HepG2 (cell line): ENCODE measurements at regions not wholly inside any gene's neighbourhood (a gene's known extent, or its start where the extent isn't known, plus 50 kb on each side); places are given as distances from the start of the nearest gene placed in this dataset.

Experiments used
- BCLAF1 ChIP-seq: fragments of 450-650 bp; IDR thresholded peaks from 2 replicates; pipeline ENCODE4 v1.6.1; 2017; ENCODE audit warnings: mild to moderate bottlenecking
- STAG1 ChIP-seq: sonication (generic); formaldehyde crosslinking; IDR thresholded peaks from 2 replicates; pipeline ENCODE4 v1.4.0; 2020; ENCODE audit warnings: missing genetic modification reagents
- ZNF558 ChIP-seq: sonication (generic); formaldehyde crosslinking; IDR thresholded peaks from 2 replicates; pipeline ENCODE4 v1.9.0; 2022; ENCODE audit warnings: mild to moderate bottlenecking, missing genetic modification reagents, borderline replicate concordance
- ZNF775 ChIP-seq: sonication (generic); formaldehyde crosslinking; IDR thresholded peaks from 2 replicates; pipeline ENCODE4 v1.4.0; 2020; ENCODE audit warnings: missing genetic modification reagents, mild to moderate bottlenecking, moderate library complexity, borderline replicate concordance

GRCh38 chr12:115004470-115005146 lies 320.6 kb upstream of the TBX3 start:
- no peak for TF ChIP-seq BCLAF1
- no peak for TF ChIP-seq STAG1 (CRISPR knock-in tag)
- TF ChIP-seq ZNF558 (CRISPR knock-in tag): no peak
- TF ChIP-seq ZNF775 (CRISPR knock-in tag): no peak
